ENCODE measurements at regions not wholly inside any gene's neighbourhood (a gene's known extent, or its start where the extent isn't known, plus 50 kb on each side); places are given as distances from the start of the nearest gene placed in this dataset.

- DNase-seq (ENCODE audit: low read depth in 2 of 2), result no peak
Observed at GRCh38 chr16:6932871-6933385, 399.7 kb upstream of the RBFOX1 start.

- DNase-seq (ENCODE audit: low read depth in 2 of 2), result no peak
Observed at GRCh38 chr16:6929868-6930267, 402.8 kb upstream of the RBFOX1 start.

DNA sequence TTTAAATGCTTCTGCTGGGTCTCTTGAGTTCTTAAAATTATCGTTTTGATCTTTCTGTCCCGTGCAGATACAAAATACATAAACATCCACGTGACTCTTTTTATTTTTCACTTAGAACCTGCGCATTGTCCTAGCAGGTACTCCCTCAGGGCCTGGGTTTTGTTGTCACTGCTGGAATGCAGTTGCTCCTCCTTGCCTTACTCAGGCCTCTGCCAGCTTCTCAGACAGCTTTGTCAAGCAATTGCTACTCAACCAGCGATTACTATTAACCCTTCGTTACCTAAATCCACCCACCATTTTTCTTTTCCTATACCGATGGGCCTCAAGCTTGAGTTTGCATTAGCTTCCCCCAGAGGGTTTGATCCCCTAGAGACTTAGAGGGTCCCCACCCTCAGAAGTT lies 405.9 kb upstream of the RBFOX1 start:
- no peak for DNase-seq (ENCODE audit: low read depth in 2 of 2)

- DNase-seq (ENCODE audit: low read depth in 2 of 2), result no peak
Observed at GRCh38 chr16:6926341-6926740, 406.3 kb upstream of the RBFOX1 start.

DNA sequence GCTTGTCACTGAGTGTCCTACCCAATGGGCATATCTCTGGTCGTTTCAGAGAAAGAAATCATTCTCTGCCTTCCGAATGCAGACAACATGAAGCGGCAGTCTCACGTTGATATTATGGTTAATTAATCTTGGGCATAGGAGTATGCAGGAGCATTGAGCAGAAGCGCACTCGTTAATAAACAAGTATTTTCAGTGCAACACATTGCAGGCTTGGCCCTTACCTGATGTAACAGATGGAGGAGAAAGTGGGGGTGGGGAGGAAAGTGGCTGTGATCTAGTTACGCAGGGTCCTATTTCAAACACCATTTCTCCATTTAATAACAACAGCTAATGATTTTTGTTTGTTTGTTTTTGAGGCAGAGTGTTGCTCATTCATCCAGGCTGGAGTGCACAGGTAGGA lies 414.0 kb upstream of the RBFOX1 start:
- DNase-seq (ENCODE audit: low read depth in 2 of 2), result no peak

GRCh38 chr16:6916946-6917345 lies 415.7 kb upstream of the RBFOX1 start:
- no peak for DNase-seq (ENCODE audit: low read depth in 2 of 2)

DNA sequence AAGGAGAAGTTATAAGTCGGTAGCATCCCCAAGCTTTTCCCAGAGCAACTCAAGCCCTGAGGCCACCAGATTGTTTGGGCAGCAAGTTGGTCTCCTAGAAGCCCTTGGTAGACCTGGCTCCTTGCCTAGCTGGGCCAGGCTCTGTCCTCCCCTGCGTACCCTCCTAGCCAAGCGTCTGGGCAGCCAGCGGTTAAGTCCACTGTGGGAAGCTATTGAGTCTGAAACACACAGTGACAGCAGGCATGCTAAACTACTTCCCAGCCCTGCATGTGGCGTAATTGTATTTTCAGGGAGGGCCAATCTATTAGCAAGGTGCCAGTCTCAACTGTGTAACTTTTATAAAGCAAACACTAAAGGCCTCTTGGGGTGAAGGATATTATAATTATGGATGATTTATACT lies 419.1 kb upstream of the RBFOX1 start:
- DNase-seq (ENCODE audit: low read depth in 2 of 2), result no peak

DNA sequence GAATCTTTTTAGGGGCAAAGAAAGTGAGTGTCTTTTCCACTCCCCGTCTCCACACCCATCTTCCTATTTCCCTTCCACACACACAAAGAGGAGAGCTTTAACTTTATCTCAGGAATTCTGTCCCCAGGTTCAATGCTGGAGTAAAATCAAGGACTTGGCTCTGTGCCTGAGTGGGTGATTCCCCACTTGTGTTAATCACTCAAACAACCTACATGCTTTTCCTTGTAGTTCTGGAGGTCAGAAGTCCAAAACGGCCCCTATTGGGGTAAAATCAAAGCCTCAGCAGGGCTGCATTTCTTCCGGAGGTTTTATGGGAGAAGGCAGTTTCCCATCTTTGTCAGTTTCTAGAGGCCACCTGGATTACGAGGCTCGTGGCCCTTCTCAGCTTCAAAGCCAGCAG lies 422.3 kb upstream of the RBFOX1 start:
- no peak for DNase-seq (ENCODE audit: low read depth in 2 of 2)

DNA sequence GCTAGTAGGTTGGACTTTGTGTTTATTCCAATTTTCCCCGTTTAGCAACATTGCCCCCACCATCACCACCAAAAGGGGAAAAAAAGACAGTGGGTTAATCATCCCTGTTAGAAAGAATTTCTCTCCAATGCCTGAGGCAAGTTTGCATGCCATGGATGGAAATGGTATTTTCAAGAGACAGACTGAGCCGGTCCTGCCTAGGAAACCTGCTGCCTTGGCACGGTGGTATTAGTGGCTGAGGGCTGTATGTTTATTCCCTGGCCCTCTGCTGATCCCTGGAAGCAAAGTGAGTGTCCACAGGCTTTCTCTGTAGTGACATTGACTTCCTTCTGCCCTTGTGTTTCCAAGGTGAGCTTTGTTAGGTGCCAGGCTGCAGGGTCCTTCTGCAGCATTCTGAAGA lies 427.0 kb upstream of the RBFOX1 start:
- no peak for DNase-seq (ENCODE audit: low read depth in 2 of 2)

DNA sequence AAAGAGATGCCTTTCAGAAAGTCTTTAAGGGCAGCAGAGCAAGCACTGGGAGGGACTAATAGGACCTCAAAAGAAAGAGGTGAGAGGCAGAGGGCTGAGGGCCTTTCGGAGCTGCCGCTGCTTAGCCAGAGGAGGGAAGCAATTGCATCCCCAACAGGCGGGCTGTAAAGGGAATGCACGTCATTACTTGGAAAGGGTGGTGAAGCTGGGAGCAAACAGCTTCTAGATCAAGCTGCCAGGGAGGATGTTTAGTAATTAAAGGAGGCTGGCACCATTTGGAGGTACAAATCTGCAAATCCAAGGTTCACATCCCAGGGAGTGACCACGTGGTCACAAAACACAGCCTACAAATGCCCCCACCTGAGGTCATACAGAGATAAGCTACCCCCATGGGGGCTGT lies 429.0 kb upstream of the RBFOX1 start:
- no peak for DNase-seq (ENCODE audit: low read depth in 2 of 2)

GRCh38 chr16:6898896-6899295 lies 433.7 kb upstream of the RBFOX1 start:
- DNase-seq (ENCODE audit: low read depth in 2 of 2), result no peak

- no peak for DNase-seq (ENCODE audit: low read depth in 2 of 2)
Observed at GRCh38 chr16:6897876-6898485, 434.7 kb upstream of the RBFOX1 start.

DNA sequence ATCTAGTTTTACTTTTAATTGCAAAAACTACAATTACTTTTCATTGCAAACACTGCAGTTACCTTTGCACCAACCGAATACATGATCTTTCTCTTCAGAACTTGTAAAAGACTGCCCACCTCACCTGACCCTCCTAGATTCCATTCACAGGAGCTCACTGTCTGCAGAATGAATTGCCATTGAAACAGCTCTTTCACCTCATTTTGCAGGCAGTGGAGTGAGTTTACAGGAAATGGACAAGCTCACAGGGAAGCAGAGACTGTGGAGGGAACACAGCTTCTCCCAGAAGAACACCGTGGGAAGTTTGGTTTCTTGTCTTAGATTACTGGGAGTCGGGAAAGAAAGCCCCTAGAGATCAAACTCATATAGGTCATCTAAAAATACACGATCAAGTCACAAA lies 439.7 kb upstream of the RBFOX1 start:
- no peak for DNase-seq (ENCODE audit: low read depth in 2 of 2)

GRCh38 chr16:6891496-6891895 lies 441.1 kb upstream of the RBFOX1 start:
- DNase-seq (ENCODE audit: low read depth in 2 of 2), result no peak

- DNase-seq (ENCODE audit: low read depth in 2 of 2), result no peak
Observed at GRCh38 chr16:6888531-6888930, 444.1 kb upstream of the RBFOX1 start.

DNA sequence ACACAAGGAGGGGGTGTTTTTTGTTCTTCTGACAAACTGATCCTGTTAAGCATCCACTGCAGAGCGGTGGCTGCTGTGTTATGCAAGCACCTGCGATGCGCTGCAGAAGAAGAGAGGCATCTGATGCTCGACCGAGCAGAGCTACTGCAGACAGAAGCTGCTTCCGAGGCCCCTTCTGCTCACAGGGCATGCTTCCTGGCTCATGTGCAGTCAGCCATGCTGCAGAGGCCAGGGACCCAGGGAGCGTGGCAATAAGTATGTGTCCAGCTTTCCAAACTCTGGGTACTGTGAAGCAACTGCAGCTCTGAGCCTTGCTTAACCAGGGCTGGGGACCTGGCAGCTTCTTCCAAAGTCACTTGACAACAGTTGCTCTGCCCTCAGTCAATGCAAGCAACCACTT lies 448.6 kb upstream of the RBFOX1 start:
- DNase-seq (ENCODE audit: low read depth in 2 of 2), result no peak

DNA sequence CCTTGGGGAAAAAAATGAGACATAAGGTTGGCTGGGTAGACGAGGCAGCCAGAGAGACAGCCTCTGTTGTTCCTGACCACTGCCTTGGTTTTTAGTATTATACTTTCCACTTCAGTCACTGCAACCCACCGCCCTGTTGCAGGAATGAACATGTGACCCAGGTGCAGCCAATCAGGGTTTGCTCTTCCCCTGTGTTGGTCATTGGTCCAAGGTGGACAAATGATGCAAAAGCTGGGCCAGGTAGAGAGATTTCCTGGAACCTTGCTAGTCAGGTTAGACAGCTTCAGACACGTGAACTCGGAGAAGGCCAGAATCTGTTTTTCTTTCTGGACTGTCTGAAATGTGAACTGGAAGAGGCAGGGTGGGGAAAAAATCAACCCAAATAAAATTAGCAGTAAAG lies 452.4 kb upstream of the RBFOX1 start:
- DNase-seq (ENCODE audit: low read depth in 2 of 2), result no peak

DNA sequence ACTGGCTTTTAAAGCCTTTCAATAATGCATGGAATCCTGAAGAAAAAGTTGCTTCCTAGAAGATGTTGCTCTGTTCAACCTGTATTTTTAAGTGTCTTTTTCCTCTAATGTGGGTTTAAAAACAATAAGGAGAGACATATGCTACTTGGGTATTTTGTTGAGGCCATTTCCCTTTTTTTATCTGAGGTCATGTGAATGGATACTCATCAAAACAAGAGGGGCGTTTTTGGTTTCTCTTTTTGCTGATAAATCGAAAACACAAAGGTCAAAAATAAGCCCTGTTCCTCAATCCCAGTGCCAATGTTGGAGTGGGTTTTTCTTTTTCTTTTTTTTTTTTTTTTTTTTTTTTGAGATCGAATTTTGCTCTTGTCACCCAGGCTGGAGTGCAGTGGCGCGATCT lies 468.0 kb upstream of the RBFOX1 start:
- DNase-seq (ENCODE audit: low read depth in 2 of 2), result no peak

GRCh38 chr16:6864244-6864643 lies 468.4 kb upstream of the RBFOX1 start:
- DNase-seq (ENCODE audit: low read depth in 2 of 2), result no peak

- DNase-seq (ENCODE audit: low read depth in 2 of 2), result no peak
Observed at GRCh38 chr16:6863135-6863534, 469.5 kb upstream of the RBFOX1 start.

GRCh38 chr16:6861815-6862477 lies 470.7 kb upstream of the RBFOX1 start:
- no peak for DNase-seq (ENCODE audit: low read depth in 2 of 2)

DNA sequence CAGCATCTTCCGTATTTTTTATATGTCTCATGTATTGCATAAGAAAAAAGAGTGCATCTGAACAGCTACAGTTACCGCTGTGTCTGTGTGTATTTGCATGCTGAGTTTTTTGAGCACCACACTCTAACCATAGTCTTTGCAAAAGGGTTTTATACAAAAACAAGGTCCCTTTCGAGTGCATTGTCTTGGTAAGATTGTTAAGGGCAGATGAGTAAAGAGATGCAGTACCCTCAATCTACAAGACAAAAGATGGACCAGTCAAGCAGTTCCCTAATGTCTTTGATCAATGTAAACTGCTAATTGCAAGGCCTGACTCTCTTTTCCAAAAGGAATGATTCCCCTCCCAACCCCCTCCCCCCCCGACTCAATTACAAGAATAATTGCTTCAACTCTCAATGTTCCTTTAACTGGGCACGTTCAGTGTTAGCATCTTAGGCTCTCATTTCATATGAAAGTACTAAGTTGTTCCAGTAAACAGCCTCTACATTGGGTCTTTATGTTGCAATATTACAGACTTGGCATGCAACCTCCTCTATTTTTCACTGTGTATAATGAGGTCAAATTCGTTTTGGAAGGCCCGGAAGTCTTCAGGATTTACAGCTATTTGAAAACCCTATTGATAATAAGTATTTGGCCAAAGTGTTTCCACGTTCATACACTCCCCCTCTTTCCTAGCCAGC lies 471.4 kb upstream of the RBFOX1 start:
- no peak for DNase-seq (ENCODE audit: low read depth in 2 of 2)

GRCh38 chr16:6857575-6857974 lies 475.1 kb upstream of the RBFOX1 start:
- DNase-seq (ENCODE audit: low read depth in 2 of 2), result no peak
